ENCODE measurements at regions not wholly inside any gene's neighbourhood (a gene's known extent, or its start where the extent isn't known, plus 50 kb on each side); places are given as distances from the start of the nearest gene placed in this dataset.

- no peaks in the 10 kb centered on the region for H3K4me1 ChIP-seq (ENCODE audit: control insufficient read depth, low read length)
- H4K20me1 ChIP-seq (ENCODE audit: control insufficient read depth, insufficient read depth, low read depth, low read length): no peaks in the 10 kb centered on the region
- TF ChIP-seq CTCF (IDR thresholded peaks at IDR 0.05; ENCODE audit: low read depth, low read length, poor library complexity, severe bottlenecking): no peak
- TF ChIP-seq EZH2phosphoT487 (IDR thresholded peaks at IDR 0.05; ENCODE audit: borderline replicate concordance, low read length): no peak
- no peaks in the 10 kb centered on the region for H3F3A ChIP-seq (ENCODE audit: control insufficient read depth, insufficient read depth)
- no peaks in the 10 kb centered on the region for H3K27me3 ChIP-seq (ENCODE audit: control insufficient read depth, low read length)
- H3K4me3 ChIP-seq (ENCODE audit: low read length): no peak overlapping the region
- H3K4me2 ChIP-seq (ENCODE audit: low read length): no peak overlapping the region
- H3K79me2 ChIP-seq (ENCODE audit: control insufficient read depth, low read length): no peaks in the 10 kb centered on the region
- H3K9me3 ChIP-seq (ENCODE audit: control insufficient read depth, insufficient read depth, low read length): no peaks in the 10 kb centered on the region
- no peaks in the 10 kb centered on the region for H3K36me3 ChIP-seq (ENCODE audit: control insufficient read depth, low read length)
- no peaks in the 10 kb centered on the region for H3K9me2 ChIP-seq (replicated peaks; ENCODE audit: control insufficient read depth, low read length)
- H3K27ac ChIP-seq (ENCODE audit: low read depth, low read length): no peak overlapping the region
These were observed 382.8 kb upstream of the GALNT5 start for GRCh38 chr2:156874707-156875106.

GRCh38 chr2:156883804-156884203 is 373.7 kb upstream of the GALNT5 start:
- no peaks in the 10 kb centered on the region for H3K9me2 ChIP-seq (replicated peaks; ENCODE audit: control insufficient read depth, low read length)
- H3K4me1 ChIP-seq (ENCODE audit: control insufficient read depth, low read length): no peaks in the 10 kb centered on the region
- H3K36me3 ChIP-seq (ENCODE audit: control insufficient read depth, low read length): no peaks in the 10 kb centered on the region
- H3F3A ChIP-seq (ENCODE audit: control insufficient read depth, insufficient read depth): no peaks in the 10 kb centered on the region
- no peak overlapping the region for H3K4me3 ChIP-seq (ENCODE audit: low read length)
- H3K79me2 ChIP-seq (ENCODE audit: control insufficient read depth, low read length): no peaks in the 10 kb centered on the region
- no peaks in the 10 kb centered on the region for H3K27me3 ChIP-seq (ENCODE audit: control insufficient read depth, low read length)
- H3K4me2 ChIP-seq (ENCODE audit: low read length): no peak overlapping the region
- H4K20me1 ChIP-seq (ENCODE audit: control insufficient read depth, insufficient read depth, low read depth, low read length): no peaks in the 10 kb centered on the region
- no peak overlapping the region for H3K27ac ChIP-seq (ENCODE audit: low read depth, low read length)
- TF ChIP-seq EZH2phosphoT487 (IDR thresholded peaks at IDR 0.05; ENCODE audit: borderline replicate concordance, low read length) (no peak), CTCF (IDR thresholded peaks at IDR 0.05; ENCODE audit: low read depth, low read length, poor library complexity, severe bottlenecking) (no peak)
- H3K9me3 ChIP-seq (ENCODE audit: control insufficient read depth, insufficient read depth, low read length): no peaks in the 10 kb centered on the region

DNA sequence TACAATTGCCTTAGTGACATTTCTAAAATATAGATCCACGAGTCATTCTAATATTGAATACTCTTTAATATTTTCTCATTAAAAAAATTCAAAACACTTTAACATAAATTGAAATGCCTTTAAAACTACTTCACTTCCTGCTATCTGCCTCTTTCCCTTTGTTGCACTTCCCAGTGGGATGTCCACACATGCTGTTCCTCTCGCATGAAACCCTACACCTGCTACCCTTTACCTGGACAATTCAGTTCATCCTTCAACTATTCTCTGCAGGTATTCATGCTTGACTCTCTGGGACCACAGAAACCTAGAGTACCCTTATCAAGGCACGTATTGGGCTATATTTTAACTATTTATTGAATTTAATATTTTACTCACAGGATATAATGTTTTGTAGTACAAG is 373.3 kb upstream of the GALNT5 start:
- Histone ChIP-seq H4K20me1 (ENCODE audit: control insufficient read depth, insufficient read depth, low read depth, low read length) (no peaks in the 10 kb centered on the region), H3K27me3 (ENCODE audit: control insufficient read depth, low read length) (no peaks in the 10 kb centered on the region), H3K9me3 (ENCODE audit: control insufficient read depth, insufficient read depth, low read length) (no peaks in the 10 kb centered on the region), H3K27ac (ENCODE audit: low read depth, low read length) (no peak overlapping the region), H3K9me2 (replicated peaks; ENCODE audit: control insufficient read depth, low read length) (no peaks in the 10 kb centered on the region), H3F3A (ENCODE audit: control insufficient read depth, insufficient read depth) (no peaks in the 10 kb centered on the region), H3K4me1 (ENCODE audit: control insufficient read depth, low read length) (no peaks in the 10 kb centered on the region), H3K36me3 (ENCODE audit: control insufficient read depth, low read length) (no peaks in the 10 kb centered on the region), H3K4me3 (ENCODE audit: low read length) (no peak overlapping the region), H3K79me2 (ENCODE audit: control insufficient read depth, low read length) (no peaks in the 10 kb centered on the region), H3K4me2 (ENCODE audit: low read length) (no peak overlapping the region)
- TF ChIP-seq CTCF (IDR thresholded peaks at IDR 0.05; ENCODE audit: low read depth, low read length, poor library complexity, severe bottlenecking) (no peak), EZH2phosphoT487 (IDR thresholded peaks at IDR 0.05; ENCODE audit: borderline replicate concordance, low read length) (no peak)

All from DOHH2 (cell line).